ENCODE measurements at regions not wholly inside any gene's neighbourhood (a gene's known extent, or its start where the extent isn't known, plus 50 kb on each side); places are given as distances from the start of the nearest gene placed in this dataset.

GRCh38 chr4:162945713-162946112 is 221.0 kb downstream of the NAF1 start:
- no peak for TF ChIP-seq EZH2 (IDR thresholded peaks at IDR 0.05; ENCODE audit: low read depth, low read length, severe bottlenecking)
- no peak for TF ChIP-seq USF2 (IDR thresholded peaks at IDR 0.05; ENCODE audit: low read length)
- TF ChIP-seq CTCF (IDR thresholded peaks at IDR 0.05; ENCODE audit: control extremely low read depth in 1 of 3, insufficient read depth in 1 of 3, low read depth in 1 of 3, low read length in 3 of 3): no peak
- TF ChIP-seq POLR2AphosphoS5 (IDR thresholded peaks at IDR 0.05; ENCODE audit: low read depth, low read length): no peak
- no peak for TF ChIP-seq EGR1 (IDR thresholded peaks at IDR 0.05; ENCODE audit: borderline replicate concordance, low read depth, low read length)

All from H1 (cell line).